ENCODE measurements at regions not wholly inside any gene's neighbourhood (a gene's known extent, or its start where the extent isn't known, plus 50 kb on each side); places are given as distances from the start of the nearest gene placed in this dataset.

DNA sequence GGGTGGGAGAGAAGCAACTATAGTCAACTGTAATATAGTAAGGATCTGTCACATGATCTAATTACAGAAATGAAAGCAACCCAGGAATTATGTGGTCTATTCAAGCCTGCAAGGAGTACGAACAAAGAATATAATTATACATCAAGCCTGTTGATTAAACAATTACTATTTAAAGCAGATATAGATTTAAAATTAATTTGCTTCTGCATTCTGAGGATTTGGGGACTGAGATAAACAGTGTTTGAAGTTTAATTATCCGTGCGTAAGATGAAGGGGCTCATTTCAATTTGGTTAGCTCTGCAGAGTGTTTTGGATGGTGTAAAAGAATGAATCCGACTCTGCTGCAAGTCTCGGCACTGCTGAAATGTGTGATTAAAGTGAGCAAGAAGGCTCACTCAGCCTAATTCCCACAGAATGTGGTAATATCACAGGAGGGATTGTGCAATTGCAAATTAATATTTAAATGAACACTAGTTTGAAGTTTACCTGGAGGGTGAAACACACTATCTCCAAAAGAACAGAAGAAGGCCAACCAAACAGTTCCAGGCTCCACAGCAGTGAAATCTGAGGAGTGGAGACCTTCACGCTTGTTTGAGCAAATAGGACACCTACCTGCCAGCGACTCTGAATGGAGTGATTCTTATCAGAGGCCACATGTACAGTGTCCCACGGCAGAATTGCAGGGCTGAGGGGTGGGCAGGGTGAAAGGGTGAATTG is 420.6 kb upstream of the SLC30A5 start:
- TF ChIP-seq, protein P1, sequence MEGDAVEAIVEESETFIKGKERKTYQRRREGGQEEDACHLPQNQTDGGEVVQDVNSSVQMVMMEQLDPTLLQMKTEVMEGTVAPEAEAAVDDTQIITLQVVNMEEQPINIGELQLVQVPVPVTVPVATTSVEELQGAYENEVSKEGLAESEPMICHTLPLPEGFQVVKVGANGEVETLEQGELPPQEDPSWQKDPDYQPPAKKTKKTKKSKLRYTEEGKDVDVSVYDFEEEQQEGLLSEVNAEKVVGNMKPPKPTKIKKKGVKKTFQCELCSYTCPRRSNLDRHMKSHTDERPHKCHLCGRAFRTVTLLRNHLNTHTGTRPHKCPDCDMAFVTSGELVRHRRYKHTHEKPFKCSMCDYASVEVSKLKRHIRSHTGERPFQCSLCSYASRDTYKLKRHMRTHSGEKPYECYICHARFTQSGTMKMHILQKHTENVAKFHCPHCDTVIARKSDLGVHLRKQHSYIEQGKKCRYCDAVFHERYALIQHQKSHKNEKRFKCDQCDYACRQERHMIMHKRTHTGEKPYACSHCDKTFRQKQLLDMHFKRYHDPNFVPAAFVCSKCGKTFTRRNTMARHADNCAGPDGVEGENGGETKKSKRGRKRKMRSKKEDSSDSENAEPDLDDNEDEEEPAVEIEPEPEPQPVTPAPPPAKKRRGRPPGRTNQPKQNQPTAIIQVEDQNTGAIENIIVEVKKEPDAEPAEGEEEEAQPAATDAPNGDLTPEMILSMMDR (IDR thresholded peaks at IDR 0.05; ENCODE audit: borderline replicate concordance, extremely low read depth, low read length, poor library complexity, severe bottlenecking) = no peak
- no peak for TF ChIP-seq EZH2 (IDR thresholded peaks at IDR 0.05; ENCODE audit: borderline replicate concordance, low read depth, low read length, severe bottlenecking)

Data from DND-41 (cell line).